HCT116 (cell line): ENCODE measurements at regions not wholly inside any gene's neighbourhood (a gene's known extent, or its start where the extent isn't known, plus 50 kb on each side); places are given as distances from the start of the nearest gene placed in this dataset.

Source experiments
- ATAC-seq: fragments of 200-7000 bp; cut with Tn5 transposase; 2 replicates; pipeline ENCODE4 v1.9.1; 2020; ENCODE audit warnings: mild to moderate bottlenecking, moderate library complexity
- BruUV-seq: library from RNA; stranded (reverse); fragments of 400-500 nt; replicated peaks from 2 replicates; lab custom pipeline; 2021; lab: Mats Ljungman, UMichigan
- CTCF ChIA-PET: fragments of 300-600 bp; sonication (Branson Sonifier 250); formaldehyde crosslinking; loops from one replicate; lab custom pipeline; 2021; ENCODE audit warnings: antibody characterized with exemption; lab: Charles Lee
- POLR2A ChIA-PET: fragments of 300-600, 350-600 bp; sonication (Branson Sonifier 250); formaldehyde crosslinking; loops from one replicate; lab custom pipeline; 2021; ENCODE audit warnings: antibody characterized with exemption; lab: Charles Lee
- RAD21 ChIA-PET, 2 experiments: fragments of 300-600 bp; sonication (Branson Sonifier 250); formaldehyde crosslinking; loops; one replicate each; lab custom pipeline; 2023; ENCODE audit warnings: low total read pairs in 2 of 2; ENCODE audit not compliant: uncharacterized antibody in 2 of 2, unreplicated experiment in 2 of 2, low non-redundant PET in 1 of 2; lab: Charles Lee
- DNase-seq: peaks from one replicate; pipeline ENCODE4 v3.0.0-alpha.2; 2010; ENCODE audit warnings: low read depth, low spot score
- H2AFZ ChIP-seq: fragments of 200-600 bp; shearing (Covaris generic), sonication (generic); 2 replicates; pipeline ENCODE4 v1.6.1; 2017; ENCODE audit warnings: low read depth, mixed run types, mixed read lengths, antibody characterized with exemption, low read length; ENCODE audit not compliant: poor library complexity, severe bottlenecking
- H3K27ac ChIP-seq: 2 replicates; pipeline ENCODE4 v1.5.1; 2012; ENCODE audit warnings: low read depth, low read length
- H3K27me3 ChIP-seq: fragments of 200-600 bp; sonication (generic); 2 replicates; pipeline ENCODE4 v1.6.1; 2016; ENCODE audit warnings: mixed run types, low read length, mixed read lengths; ENCODE audit not compliant: insufficient read depth
- H3K36me3 ChIP-seq, 2 experiments: fragments of 200-500 bp in 1 of 2; fragments of 200-600 bp in 1 of 2; sonication (Bioruptor generic) in 1 of 2; sonication (generic) in 1 of 2; 2 replicates each; pipeline versions ENCODE4 v1.5.1 to v1.6.1; 2014 to 2016; ENCODE audit warnings: low read length in 2 of 2, inconsistent platforms in 1 of 2, mixed read lengths in 1 of 2, mixed run types in 1 of 2; ENCODE audit not compliant: insufficient read depth in 2 of 2, control insufficient read depth in 1 of 2
- H3K4me1 ChIP-seq, 2 experiments: fragments of 200-600 bp in 1 of 2; sonication (generic) in 1 of 2; 2 replicates each; pipeline versions ENCODE4 v1.5.1 to v1.6.1; 2012 to 2017; ENCODE audit warnings: low read length in 2 of 2, inconsistent platforms in 1 of 2, mild to moderate bottlenecking in 1 of 2, mixed read lengths in 1 of 2, mixed run types in 1 of 2, moderate library complexity in 1 of 2; ENCODE audit not compliant: insufficient read depth in 2 of 2, control insufficient read depth in 1 of 2
- H3K4me2 ChIP-seq: fragments of 200-600 bp; sonication (generic); 2 replicates; pipeline ENCODE4 v1.6.1; 2017; ENCODE audit warnings: mixed run types, low read length, mixed read lengths
- H3K4me3 ChIP-seq, 2 experiments: fragments of 200-600 bp in 1 of 2; sonication (generic) in 1 of 2; replicated peaks in 1 of 2; 2 replicates each; pipeline ENCODE4 v1.5.1; 2011 to 2016; ENCODE audit warnings: low read length in 2 of 2, control low read depth in 1 of 2, low read depth in 1 of 2, mild to moderate bottlenecking in 1 of 2, mixed read lengths in 1 of 2, mixed run types in 1 of 2
- H3K79me2 ChIP-seq: fragments of 200-600 bp; sonication (generic); 2 replicates; pipeline ENCODE4 v1.6.1; 2017; ENCODE audit warnings: mild to moderate bottlenecking, mixed run types, low read length, moderate library complexity, mixed read lengths; ENCODE audit not compliant: insufficient read depth
- H3K9ac ChIP-seq: fragments of 200-600 bp; sonication (generic); 2 replicates; pipeline ENCODE4 v1.6.1; 2016; ENCODE audit warnings: low read length, mixed read lengths
- H3K9me2 ChIP-seq: fragments of 200-600 bp; sonication (generic), shearing (Covaris generic); 2 replicates; pipeline ENCODE4 v1.6.1; 2017; ENCODE audit warnings: mixed run types, mild to moderate bottlenecking, moderate library complexity; ENCODE audit not compliant: insufficient read depth
- H3K9me3 ChIP-seq, 2 experiments: fragments of 200-500 bp in 1 of 2; fragments of 200-600 bp in 1 of 2; sonication (Bioruptor generic) in 1 of 2; sonication (generic) in 1 of 2; 2 replicates each; pipeline ENCODE4 v1.6.1; 2014 to 2017; ENCODE audit warnings: low read length in 2 of 2, mixed read lengths in 2 of 2, inconsistent platforms in 1 of 2, low read depth in 1 of 2, mild to moderate bottlenecking in 1 of 2, mixed run types in 1 of 2, moderate library complexity in 1 of 2; ENCODE audit not compliant: control insufficient read depth in 1 of 2, insufficient read depth in 1 of 2
- H4K20me1 ChIP-seq: fragments of 200-600 bp; sonication (generic), shearing (Covaris generic); 2 replicates; pipeline ENCODE4 v1.6.1; 2017; ENCODE audit warnings: mixed run types, mild to moderate bottlenecking, moderate library complexity; ENCODE audit not compliant: insufficient read depth
- CBX3 ChIP-seq: IDR thresholded peaks from 2 replicates; pipeline ENCODE4 v1.6.1; 2012; ENCODE audit warnings: low read depth
- EZH2 ChIP-seq: fragments of 200-600 bp; sonication (generic); IDR thresholded peaks from 2 replicates; pipeline ENCODE4 v1.6.1; 2017; ENCODE audit warnings: antibody characterized with exemption, mixed run types
- EZH2phosphoT487 ChIP-seq: fragments of 200-600 bp; IDR thresholded peaks from 2 replicates; pipeline ENCODE4 v1.6.1; 2018; ENCODE audit warnings: antibody characterized with exemption, borderline replicate concordance
- REST ChIP-seq: IDR thresholded peaks from 2 replicates; pipeline ENCODE4 v1.6.1; 2012; ENCODE audit warnings: low read depth
- SRF ChIP-seq: IDR thresholded peaks from 2 replicates; pipeline ENCODE4 v1.6.1; 2012; ENCODE audit warnings: low read depth
- TCF7L2 ChIP-seq: IDR thresholded peaks from 2 replicates; pipeline ENCODE4 v1.7.0; 2011; ENCODE audit warnings: borderline replicate concordance, inconsistent platforms; ENCODE audit not compliant: insufficient read depth, insufficient read length; ENCODE audit errors: extremely low read depth
- intact Hi-C: fragments of 100-400 bp; cut with micrococcal nuclease; formaldehyde crosslinking; loops from 2 replicates; pipeline ENCODE4 v1.10.0; 2022
- TF ChIP-seq, protein P1 (sequence below), 3 experiments: fragments of 200-600 bp in 1 of 3; sonication (generic) in 1 of 3; IDR thresholded peaks in 2 of 3; conservative IDR thresholded peaks in 1 of 3; 2 replicates each; pipeline ENCODE4 v1.5.1; 2012 to 2017; ENCODE audit warnings: low read depth in 2 of 3, low read length in 2 of 3, antibody characterized with exemption in 1 of 3, borderline replicate concordance in 1 of 3, control low read depth in 1 of 3, mild to moderate bottlenecking in 1 of 3, mixed read lengths in 1 of 3, mixed run types in 1 of 3, moderate library complexity in 1 of 3; ENCODE audit not compliant: insufficient read depth in 1 of 3

DNA sequence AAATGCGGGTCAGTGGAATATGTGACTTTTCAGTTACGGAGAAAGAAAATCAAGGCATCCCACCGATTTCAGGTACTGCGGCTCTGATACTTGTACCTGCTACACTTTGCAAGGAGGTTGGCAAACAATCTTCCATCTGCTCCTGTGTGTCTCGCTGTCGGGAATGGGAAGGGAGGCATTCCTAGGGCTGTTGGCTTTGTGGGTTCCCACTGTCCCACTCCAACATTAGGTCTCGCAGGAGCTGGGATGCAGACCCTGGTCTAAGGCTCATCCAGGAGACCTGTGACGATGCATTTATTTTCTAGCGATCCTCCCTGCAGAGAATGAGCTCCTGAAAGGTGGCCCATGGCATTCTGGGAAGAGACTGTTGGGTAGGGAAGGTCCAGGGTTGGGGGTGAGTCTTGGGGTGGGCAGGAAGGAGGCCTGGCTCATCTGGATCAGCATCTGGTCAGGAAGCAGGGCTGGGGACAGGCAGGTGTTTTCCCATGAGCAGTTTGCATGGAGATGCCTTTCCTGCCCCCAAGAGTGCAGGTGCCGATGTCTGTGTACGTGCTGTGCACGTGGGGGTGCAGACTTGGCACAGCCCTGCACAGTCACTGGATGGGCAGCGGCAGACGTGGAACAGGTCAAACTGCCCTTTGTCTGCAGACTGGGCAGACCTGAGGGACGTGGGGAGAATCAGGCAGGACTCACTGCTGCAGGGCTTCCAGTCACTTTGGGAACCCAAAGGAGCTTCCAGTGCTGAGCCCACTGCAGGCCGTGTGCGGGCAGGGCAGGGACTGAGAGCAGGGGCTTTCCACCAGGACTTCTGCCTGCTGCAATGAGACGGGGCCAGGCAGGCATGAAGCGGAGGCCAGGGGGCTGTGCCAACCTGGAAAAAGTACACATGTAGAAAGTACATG is 152.4 kb downstream of the TEX29 start:
- H3K36me3 ChIP-seq, result no peaks in the 10 kb centered on the region
- H4K20me1 ChIP-seq, result no peaks in the 10 kb centered on the region
- no peak overlapping the region for H3K4me2 ChIP-seq
- no peaks in the 10 kb centered on the region for H3K4me1 ChIP-seq
- no peak for TF ChIP-seq TCF7L2
- no peak for TF ChIP-seq REST
- no peak for TF ChIP-seq EZH2phosphoT487
- TF ChIP-seq CBX3, result no peak
- no peak for TF ChIP-seq EZH2
- TF ChIP-seq, protein P1, sequence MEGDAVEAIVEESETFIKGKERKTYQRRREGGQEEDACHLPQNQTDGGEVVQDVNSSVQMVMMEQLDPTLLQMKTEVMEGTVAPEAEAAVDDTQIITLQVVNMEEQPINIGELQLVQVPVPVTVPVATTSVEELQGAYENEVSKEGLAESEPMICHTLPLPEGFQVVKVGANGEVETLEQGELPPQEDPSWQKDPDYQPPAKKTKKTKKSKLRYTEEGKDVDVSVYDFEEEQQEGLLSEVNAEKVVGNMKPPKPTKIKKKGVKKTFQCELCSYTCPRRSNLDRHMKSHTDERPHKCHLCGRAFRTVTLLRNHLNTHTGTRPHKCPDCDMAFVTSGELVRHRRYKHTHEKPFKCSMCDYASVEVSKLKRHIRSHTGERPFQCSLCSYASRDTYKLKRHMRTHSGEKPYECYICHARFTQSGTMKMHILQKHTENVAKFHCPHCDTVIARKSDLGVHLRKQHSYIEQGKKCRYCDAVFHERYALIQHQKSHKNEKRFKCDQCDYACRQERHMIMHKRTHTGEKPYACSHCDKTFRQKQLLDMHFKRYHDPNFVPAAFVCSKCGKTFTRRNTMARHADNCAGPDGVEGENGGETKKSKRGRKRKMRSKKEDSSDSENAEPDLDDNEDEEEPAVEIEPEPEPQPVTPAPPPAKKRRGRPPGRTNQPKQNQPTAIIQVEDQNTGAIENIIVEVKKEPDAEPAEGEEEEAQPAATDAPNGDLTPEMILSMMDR (IDR thresholded peaks at IDR 0.05 in 2 of 3, conservative IDR thresholded peaks at IDR 0.05 in 1 of 3; ENCODE audit: borderline replicate concordance in 1 of 3, insufficient read depth in 1 of 3, low read depth in 2 of 3, low read length in 2 of 3), result no peak
- TF ChIP-seq SRF, result no peak
- TF ChIP-seq, all 23 proteins: peak for 0
- ATAC-seq (no peak), DNase-seq (no peak)
- no peaks in the 10 kb centered on the region for H3K9me2 ChIP-seq
- POLR2A ChIA-PET, result no interaction called here
- H3K4me3 ChIP-seq, result no peak overlapping the region
- H3K79me2 ChIP-seq, result no peaks in the 10 kb centered on the region
- H2AFZ ChIP-seq, result no peak overlapping the region
- H3K9ac ChIP-seq, result no peak overlapping the region
- H3K27me3 ChIP-seq, result no peaks in the 10 kb centered on the region
- BruUV-seq, result no TSS peak
- intact Hi-C loops, result loop anchor here (5.0 kb wide), 1 partner anchor 1039 kb away; no protein-coding TSS in a partner anchor
- RAD21 ChIA-PET, result no interaction called here
- CTCF ChIA-PET, result interaction anchor here (2.0 to 3.1 kb wide), 2 partner anchors 44 to 971 kb away, joined by 8 to 26 read pairs; no protein-coding TSS in a partner anchor
- no peaks in the 10 kb centered on the region for H3K9me3 ChIP-seq
- H3K27ac ChIP-seq, result no peak overlapping the region
